Small intestine (tissue), 7 donors: ENCODE measurements at regions not wholly inside any gene's neighbourhood (a gene's known extent, or its start where the extent isn't known, plus 50 kb on each side); places are given as distances from the start of the nearest gene placed in this dataset.

Experiments used
- DNase-seq, 2 donors: peaks; one replicate each; pipeline versions ENCODE4 v3.0.0 to v3.0.0-alpha.2; 2013
- FAIRE-seq: peaks from 2 replicates; lab custom pipeline; 2012; peaks lifted over from hg19 to GRCh38; lab: Jason Lieb, UNC
- H3K27ac ChIP-seq, 3 donors: one replicate each; pipeline ENCODE4 v1.5.1; 2013; ENCODE audit warnings: low read length in 2 of 3, mild to moderate bottlenecking in 2 of 3, control low read depth in 1 of 3, inconsistent platforms in 1 of 3, low read depth in 1 of 3, moderate library complexity in 1 of 3
- H3K27me3 ChIP-seq, 3 donors: one replicate each; pipeline ENCODE4 v1.6.1; 2013; ENCODE audit warnings: low read length in 3 of 3, inconsistent platforms in 1 of 3; ENCODE audit not compliant: control insufficient read depth in 3 of 3, insufficient read depth in 3 of 3
- H3K36me3 ChIP-seq, 3 donors: one replicate each; pipeline ENCODE4 v1.6.1; 2013; ENCODE audit warnings: low read length in 3 of 3, inconsistent platforms in 1 of 3, low read depth in 1 of 3, mild to moderate bottlenecking in 1 of 3, moderate library complexity in 1 of 3; ENCODE audit not compliant: control insufficient read depth in 3 of 3, insufficient read depth in 2 of 3
- H3K4me1 ChIP-seq, 3 donors: one replicate each; pipeline ENCODE4 v1.6.1; 2013; ENCODE audit warnings: low read length in 2 of 3, inconsistent platforms in 1 of 3, low read depth in 1 of 3, mild to moderate bottlenecking in 1 of 3, moderate library complexity in 1 of 3; ENCODE audit not compliant: control insufficient read depth in 3 of 3, insufficient read depth in 2 of 3
- H3K4me3 ChIP-seq, 3 donors: one replicate each; pipeline ENCODE4 v1.5.1; 2013; ENCODE audit warnings: low read length in 3 of 3, control low read depth in 1 of 3, inconsistent platforms in 1 of 3, low read depth in 1 of 3, mild to moderate bottlenecking in 1 of 3, moderate library complexity in 1 of 3
- H3K9me3 ChIP-seq, 2 donors: one replicate each; pipeline ENCODE4 v1.6.1; 2013; ENCODE audit warnings: low read depth in 1 of 2, low read length in 1 of 2; ENCODE audit not compliant: control insufficient read depth in 2 of 2, insufficient read depth in 1 of 2
- WGBS, 3 donors: extraction: QIAGEN DNeasy Blood & Tissue Kit; methylation state at CpG; one replicate each; pipeline ENCODE4 v1.1.7; 2013; 5-methylcytosine and 5-hydroxymethylcytosine counted together
- donor health status: healthy with polysubstance abuse.
- donor health status: control.
- donor health status: control.
- donor health status: Bipolar disorder and iron deficiency.
- donor health status: healthy.

DNA sequence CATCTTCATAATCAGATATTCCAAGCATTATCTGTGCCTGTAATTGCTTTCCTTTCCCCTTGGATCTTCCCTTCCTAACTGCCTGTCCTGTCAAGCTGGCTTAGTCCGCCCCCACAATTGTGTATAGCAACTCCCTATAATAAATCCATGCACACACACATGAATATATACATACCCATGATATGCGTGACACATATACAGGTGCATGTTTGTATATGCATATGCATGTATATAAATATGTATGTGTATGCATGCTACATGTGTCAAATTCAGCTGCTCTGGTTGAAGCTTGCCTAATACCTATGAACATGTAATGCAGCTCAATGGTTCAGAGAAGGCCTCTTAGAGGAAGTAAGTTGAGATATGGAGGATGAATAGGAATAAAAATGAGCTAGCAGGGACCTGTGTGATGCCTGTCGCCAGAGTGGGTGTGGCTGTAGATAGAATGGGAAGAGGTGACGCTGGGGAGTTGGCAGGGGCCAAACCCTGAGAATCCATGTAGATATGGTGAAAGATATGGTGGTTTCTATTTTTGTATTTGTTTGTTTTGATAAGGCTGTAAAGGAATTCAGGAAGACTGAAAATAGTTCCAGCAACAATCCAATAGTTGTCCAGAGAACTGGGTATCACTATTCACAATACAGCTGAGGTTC is 595.0 kb upstream of the BOD1L1 start:
- H3K27ac ChIP-seq = no peak overlapping the region
- H3K36me3 ChIP-seq = no peaks in the 10 kb centered on the region
- no peaks in the 10 kb centered on the region for H3K9me3 ChIP-seq
- no peaks in the 10 kb centered on the region for H3K4me1 ChIP-seq
- H3K27me3 ChIP-seq = no peaks in the 10 kb centered on the region
- FAIRE-seq (no peak), DNase-seq (peak in 1 of 2 donors; percentile 5)
- 60 to 69% (median 66%) methylated on average over 4 of the region's 4 CpGs for WGBS, 3 donors
- H3K4me3 ChIP-seq = no peak overlapping the region

GRCh38 chr4:14223461-14223860 is 595.9 kb upstream of the BOD1L1 start:
- H3K4me3 ChIP-seq = no peak overlapping the region
- FAIRE-seq (no peak), DNase-seq (peak in 1 of 2 donors; percentile 17)
- H3K27ac ChIP-seq = no peak overlapping the region
- no peaks in the 10 kb centered on the region for H3K9me3 ChIP-seq
- no peaks in the 10 kb centered on the region for H3K27me3 ChIP-seq
- H3K36me3 ChIP-seq = no peaks in the 10 kb centered on the region
- H3K4me1 ChIP-seq = no peaks in the 10 kb centered on the region
- 26 to 62% (median 45%) methylated on average over 1 of the region's 1 CpG for WGBS, 3 donors

- 74 to 77% (median 76%) methylated on average over 3 of the region's 3 CpGs for WGBS, 3 donors
- FAIRE-seq (no peak), DNase-seq (peak in 1 of 2 donors; percentile 7)
- H3K4me3 ChIP-seq = no peak overlapping the region
- H3K9me3 ChIP-seq = no peaks in the 10 kb centered on the region
- H3K36me3 ChIP-seq = no peaks in the 10 kb centered on the region
- H3K27me3 ChIP-seq = no peaks in the 10 kb centered on the region
- H3K27ac ChIP-seq = no peak overlapping the region
- H3K4me1 ChIP-seq = no peaks in the 10 kb centered on the region
Observed at GRCh38 chr4:14225688-14226207, 598.2 kb upstream of the BOD1L1 start.

GRCh38 chr4:14233126-14233525 is 605.6 kb upstream of the BOD1L1 start:
- FAIRE-seq = no peak
- no peak for DNase-seq

GRCh38 chr4:14234307-14234706 is 606.8 kb upstream of the BOD1L1 start:
- no peaks in the 10 kb centered on the region for H3K4me1 ChIP-seq
- H3K4me3 ChIP-seq = no peak overlapping the region
- no peaks in the 10 kb centered on the region for H3K9me3 ChIP-seq
- H3K27ac ChIP-seq = no peak overlapping the region
- DNase-seq (no peak), FAIRE-seq (no peak)
- no peaks in the 10 kb centered on the region for H3K27me3 ChIP-seq
- no peaks in the 10 kb centered on the region for H3K36me3 ChIP-seq

More at GRCh38 chr4:14233126-14233525, 605.6 kb upstream of the BOD1L1 start:
- no peak overlapping the region for H3K4me3 ChIP-seq
- no peaks in the 10 kb centered on the region for H3K27me3 ChIP-seq
- H3K4me1 ChIP-seq = no peaks in the 10 kb centered on the region
- no peaks in the 10 kb centered on the region for H3K9me3 ChIP-seq
- WGBS, 3 donors = 33 to 43% (median 34%) methylated on average over 1 of the region's 1 CpG
- no peaks in the 10 kb centered on the region for H3K36me3 ChIP-seq
- H3K27ac ChIP-seq = no peak overlapping the region

- Histone ChIP-seq H3K4me3 (no peak overlapping the region), H3K27me3 (no peaks in the 10 kb centered on the region), H3K27ac (no peak overlapping the region), H3K9me3 (no peaks in the 10 kb centered on the region), H3K36me3 (no peaks in the 10 kb centered on the region), H3K4me1 (no peaks in the 10 kb centered on the region)
- no peak for DNase-seq
- no peak for FAIRE-seq
- 70 to 76% (median 71%) methylated on average over 2 of the region's 2 CpGs for WGBS, 3 donors
Observed at GRCh38 chr4:14236359-14236758, 608.8 kb upstream of the BOD1L1 start.

DNA sequence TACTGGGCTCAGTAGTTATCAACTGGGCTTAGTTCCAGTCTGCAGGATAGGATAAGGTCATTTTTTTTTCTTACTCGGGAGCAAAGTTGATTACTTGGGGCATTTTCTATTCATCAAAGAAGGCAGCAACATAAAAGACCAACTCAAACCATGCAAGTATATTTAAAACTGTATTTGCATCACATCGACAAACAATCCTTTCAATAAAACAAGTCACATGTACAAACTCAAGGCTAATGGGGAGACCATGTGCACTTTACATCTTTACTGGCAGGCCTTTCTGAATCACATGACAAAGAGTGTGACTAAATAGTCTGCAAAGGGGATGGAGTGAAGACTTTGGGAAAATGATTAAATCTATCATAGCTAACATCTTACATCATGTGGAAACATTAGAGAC is 610.4 kb upstream of the BOD1L1 start:
- WGBS, 3 donors = 59 to 79% (median 59%) methylated on average over 2 of the region's 2 CpGs

GRCh38 chr4:14241574-14241973 is 614.0 kb upstream of the BOD1L1 start:
- 85 to 94% (median 90%) methylated on average over 3 of the region's 3 CpGs for WGBS, 3 donors
- no peak for FAIRE-seq
- no peaks in the 10 kb centered on the region for H3K9me3 ChIP-seq

More for the DNA sequence above, 610.4 kb upstream of the BOD1L1 start:
- Histone ChIP-seq H3K36me3 (no peaks in the 10 kb centered on the region), H3K4me3 (no peak overlapping the region), H3K27me3 (no peaks in the 10 kb centered on the region), H3K4me1 (no peaks in the 10 kb centered on the region), H3K27ac (no peak overlapping the region), H3K9me3 (no peaks in the 10 kb centered on the region)
- no peak for DNase-seq
- FAIRE-seq = no peak

GRCh38 chr4:14247767-14248166 is 620.2 kb upstream of the BOD1L1 start:
- FAIRE-seq (no peak), DNase-seq (no peak)
- no peak overlapping the region for H3K4me3 ChIP-seq
- H3K27me3 ChIP-seq = no peaks in the 10 kb centered on the region
- 79 to 85% (median 85%) methylated on average over 3 of the region's 3 CpGs for WGBS, 3 donors
- no peaks in the 10 kb centered on the region for H3K4me1 ChIP-seq
- no peak overlapping the region for H3K27ac ChIP-seq
- no peaks in the 10 kb centered on the region for H3K9me3 ChIP-seq
- no peaks in the 10 kb centered on the region for H3K36me3 ChIP-seq

More at GRCh38 chr4:14241574-14241973, 614.0 kb upstream of the BOD1L1 start:
- no peak overlapping the region for H3K4me3 ChIP-seq
- no peak overlapping the region for H3K27ac ChIP-seq
- DNase-seq = no peak
- no peaks in the 10 kb centered on the region for H3K4me1 ChIP-seq
- no peaks in the 10 kb centered on the region for H3K36me3 ChIP-seq
- H3K27me3 ChIP-seq = no peaks in the 10 kb centered on the region
